Astrocyte (in vitro differentiated cells and primary cell): ENCODE measurements at regions not wholly inside any gene's neighbourhood (a gene's known extent, or its start where the extent isn't known, plus 50 kb on each side); places are given as distances from the start of the nearest gene placed in this dataset.

Source experiments
- DNase-seq: peaks from one replicate; pipeline ENCODE4 v3.0.0-alpha.2; 2010; ENCODE audit warnings: low read depth
- FAIRE-seq: peaks from 2 replicates; lab custom pipeline; 2011; peaks lifted over from hg19 to GRCh38; lab: Jason Lieb, UNC
- H2AFZ ChIP-seq: 2 replicates; pipeline ENCODE4 v1.6.0; 2012; ENCODE audit warnings: low read depth, low read length, inconsistent platforms
- H3K27ac ChIP-seq: 2 replicates; pipeline ENCODE4 v1.5.1; 2011; ENCODE audit warnings: low read depth, low read length, inconsistent platforms
- H3K27me3 ChIP-seq: 2 replicates; pipeline ENCODE4 v1.6.0; 2011; ENCODE audit warnings: low read length, inconsistent platforms; ENCODE audit not compliant: insufficient read depth
- H3K36me3 ChIP-seq: 2 replicates; pipeline ENCODE4 v1.5.1; 2011; ENCODE audit warnings: low read length, inconsistent platforms; ENCODE audit not compliant: insufficient read depth
- H3K4me1 ChIP-seq: 2 replicates; pipeline ENCODE4 v1.5.1; 2011; ENCODE audit warnings: low read length, inconsistent platforms; ENCODE audit not compliant: insufficient read depth
- H3K4me2 ChIP-seq: 2 replicates; pipeline ENCODE4 v1.6.0; 2012; ENCODE audit warnings: low read length, inconsistent platforms
- H3K4me3 ChIP-seq: 2 replicates; pipeline ENCODE4 v1.5.1; 2011; ENCODE audit warnings: low read depth, mild to moderate bottlenecking, low read length, inconsistent platforms; ENCODE audit not compliant: insufficient read depth
- H3K79me2 ChIP-seq: 2 replicates; pipeline ENCODE4 v1.6.0; 2012; ENCODE audit warnings: mild to moderate bottlenecking, low read length, inconsistent platforms; ENCODE audit not compliant: insufficient read depth
- H3K9ac ChIP-seq: 2 replicates; pipeline ENCODE4 v1.6.0; 2012; ENCODE audit warnings: mild to moderate bottlenecking, low read length, inconsistent platforms
- H3K9me3 ChIP-seq: 2 replicates; pipeline ENCODE4 v1.5.1; 2012; ENCODE audit warnings: low read depth, mild to moderate bottlenecking, low read length, inconsistent platforms; ENCODE audit not compliant: insufficient read depth
- H4K20me1 ChIP-seq: 2 replicates; pipeline ENCODE4 v1.6.0; 2012; ENCODE audit warnings: low read length, inconsistent platforms; ENCODE audit not compliant: insufficient read depth
- H3K27ac Mint-ChIP-seq: one replicate; pipeline ENCODE4 v1.8.0; 2021; ENCODE audit warnings: mild to moderate bottlenecking, mixed read lengths; ENCODE audit not compliant: unreplicated experiment
- H3K27me3 Mint-ChIP-seq: one replicate; pipeline ENCODE4 v1.8.0; 2021; ENCODE audit warnings: low read depth, mixed read lengths; ENCODE audit not compliant: unreplicated experiment
- H3K36me3 Mint-ChIP-seq: one replicate; pipeline ENCODE4 v1.8.0; 2021; ENCODE audit warnings: low read depth, mixed read lengths; ENCODE audit not compliant: unreplicated experiment
- H3K4me1 Mint-ChIP-seq: one replicate; pipeline ENCODE4 v1.8.0; 2021; ENCODE audit warnings: low read depth, mixed read lengths; ENCODE audit not compliant: unreplicated experiment
- H3K4me3 Mint-ChIP-seq: one replicate; pipeline ENCODE4 v1.8.0; 2021; ENCODE audit warnings: mild to moderate bottlenecking, moderate library complexity, mixed read lengths; ENCODE audit not compliant: unreplicated experiment
- H3K9me3 Mint-ChIP-seq: one replicate; pipeline ENCODE4 v1.8.0; 2021; ENCODE audit warnings: mild to moderate bottlenecking, mixed read lengths; ENCODE audit not compliant: unreplicated experiment
- EZH2 ChIP-seq: IDR thresholded peaks from 2 replicates; pipeline ENCODE4 v1.6.1; 2012; ENCODE audit warnings: mild to moderate bottlenecking, low read length, inconsistent platforms; ENCODE audit not compliant: insufficient read depth
- TF ChIP-seq, protein P1 (sequence below): IDR thresholded peaks from 2 replicates; pipeline ENCODE4 v1.5.1; 2011; ENCODE audit warnings: low read depth, mild to moderate bottlenecking, inconsistent platforms, low read length, moderate library complexity; ENCODE audit not compliant: insufficient read depth

DNA sequence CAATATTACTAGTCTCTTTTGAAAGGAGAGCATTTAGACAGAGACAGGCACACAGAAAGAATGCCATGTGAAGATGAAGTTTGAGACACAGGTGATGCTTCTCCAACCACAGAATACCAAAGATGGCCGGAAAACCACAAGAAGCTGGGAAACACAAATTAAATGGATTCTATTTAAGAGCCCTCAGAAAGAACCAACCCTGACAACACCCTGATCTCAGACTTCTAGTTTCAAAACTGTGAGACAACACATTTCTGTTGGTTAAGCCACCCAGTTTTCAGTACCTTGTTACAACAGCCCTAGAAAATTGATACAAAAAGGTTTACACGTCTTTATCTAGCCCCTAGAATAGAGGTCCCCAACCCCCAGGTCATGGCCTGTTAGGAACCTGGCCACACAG, 79.8 kb upstream of the CCNG1 start:
- no peak overlapping the region for H3K4me3 ChIP-seq
- H3K79me2 ChIP-seq, result no peaks in the 10 kb centered on the region
- no peak overlapping the region for H3K4me2 ChIP-seq
- TF ChIP-seq, protein P1, sequence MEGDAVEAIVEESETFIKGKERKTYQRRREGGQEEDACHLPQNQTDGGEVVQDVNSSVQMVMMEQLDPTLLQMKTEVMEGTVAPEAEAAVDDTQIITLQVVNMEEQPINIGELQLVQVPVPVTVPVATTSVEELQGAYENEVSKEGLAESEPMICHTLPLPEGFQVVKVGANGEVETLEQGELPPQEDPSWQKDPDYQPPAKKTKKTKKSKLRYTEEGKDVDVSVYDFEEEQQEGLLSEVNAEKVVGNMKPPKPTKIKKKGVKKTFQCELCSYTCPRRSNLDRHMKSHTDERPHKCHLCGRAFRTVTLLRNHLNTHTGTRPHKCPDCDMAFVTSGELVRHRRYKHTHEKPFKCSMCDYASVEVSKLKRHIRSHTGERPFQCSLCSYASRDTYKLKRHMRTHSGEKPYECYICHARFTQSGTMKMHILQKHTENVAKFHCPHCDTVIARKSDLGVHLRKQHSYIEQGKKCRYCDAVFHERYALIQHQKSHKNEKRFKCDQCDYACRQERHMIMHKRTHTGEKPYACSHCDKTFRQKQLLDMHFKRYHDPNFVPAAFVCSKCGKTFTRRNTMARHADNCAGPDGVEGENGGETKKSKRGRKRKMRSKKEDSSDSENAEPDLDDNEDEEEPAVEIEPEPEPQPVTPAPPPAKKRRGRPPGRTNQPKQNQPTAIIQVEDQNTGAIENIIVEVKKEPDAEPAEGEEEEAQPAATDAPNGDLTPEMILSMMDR, result no peak
- TF ChIP-seq EZH2, result no peak
- no peaks in the 10 kb centered on the region for H3K9me3 ChIP-seq
- H4K20me1 ChIP-seq, result no peaks in the 10 kb centered on the region
- Mint-ChIP-seq H3K4me1 (peaks cover 7% of the 10 kb centered on the region), H3K9me3 (no peaks in the 10 kb centered on the region), H3K4me3 (no peak overlapping the region), H3K27ac (peak overlapping the region; percentile 5), H3K27me3 (no peaks in the 10 kb centered on the region), H3K36me3 (no peaks in the 10 kb centered on the region)
- FAIRE-seq (no peak), DNase-seq (no peak)
- H2AFZ ChIP-seq, result no peak overlapping the region
- no peak overlapping the region for H3K27ac ChIP-seq
- no peaks in the 10 kb centered on the region for H3K36me3 ChIP-seq
- H3K9ac ChIP-seq, result no peak overlapping the region
- H3K4me1 ChIP-seq, result no peaks in the 10 kb centered on the region
- H3K27me3 ChIP-seq, result no peaks in the 10 kb centered on the region

DNA sequence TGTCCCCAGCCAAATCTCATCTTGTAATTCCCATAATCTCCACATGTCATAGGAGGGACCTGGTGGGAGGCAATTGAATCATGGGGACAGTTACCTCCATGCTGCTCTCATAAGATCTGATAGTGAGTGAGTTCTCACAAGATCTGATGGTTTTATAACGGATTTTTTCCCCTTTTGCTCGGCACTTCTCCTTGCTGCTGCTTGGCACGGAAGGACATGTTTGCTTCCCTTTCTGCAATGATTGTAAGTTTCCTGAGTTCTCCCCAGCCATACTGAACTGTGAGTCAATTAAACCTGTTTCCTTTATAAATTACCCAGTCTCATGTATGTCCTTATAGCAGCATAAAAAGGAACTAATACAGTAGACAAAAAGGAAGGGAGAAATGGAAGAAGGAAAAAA, 76.7 kb upstream of the CCNG1 start:
- Histone ChIP-seq H3K9me3 (peaks cover 4% of the 10 kb centered on the region), H2AFZ (no peak overlapping the region), H3K36me3 (no peaks in the 10 kb centered on the region), H3K9ac (no peak overlapping the region), H3K27me3 (no peaks in the 10 kb centered on the region), H3K4me1 (no peaks in the 10 kb centered on the region), H3K4me3 (no peak overlapping the region), H3K79me2 (no peaks in the 10 kb centered on the region), H3K27ac (no peak overlapping the region), H3K4me2 (no peak overlapping the region), H4K20me1 (no peaks in the 10 kb centered on the region)
- H3K36me3 Mint-ChIP-seq, result no peaks in the 10 kb centered on the region
- no peak overlapping the region for H3K4me3 Mint-ChIP-seq
- H3K27ac Mint-ChIP-seq, result no peak overlapping the region
- DNase-seq (no peak), FAIRE-seq (no peak)
- H3K4me1 Mint-ChIP-seq, result peaks cover 8% of the 10 kb centered on the region
- peaks cover 4% of the 10 kb centered on the region for H3K9me3 Mint-ChIP-seq
- no peaks in the 10 kb centered on the region for H3K27me3 Mint-ChIP-seq
- TF ChIP-seq, protein P1, result no peak
- no peak for TF ChIP-seq EZH2

DNA sequence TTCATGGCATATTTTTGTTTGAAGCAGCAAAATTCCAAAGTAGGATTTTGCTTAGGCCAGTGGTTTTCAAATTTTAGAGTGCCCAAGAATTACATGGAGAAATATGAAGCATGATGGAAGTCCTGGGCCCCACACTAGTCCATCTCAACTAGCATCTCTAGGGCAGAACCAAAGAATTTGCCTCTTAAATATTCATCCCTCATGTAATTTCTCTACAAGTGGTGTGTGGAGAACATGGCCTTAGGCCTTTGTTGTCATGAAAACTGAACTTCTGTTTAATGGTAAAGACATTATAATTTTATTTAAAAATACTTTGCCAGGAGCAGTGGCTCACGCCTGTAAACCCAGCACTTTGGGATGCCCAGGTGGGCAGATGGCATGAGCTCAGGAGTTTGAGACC, 75.9 kb upstream of the CCNG1 start:
- TF ChIP-seq, protein P1, result no peak
- TF ChIP-seq EZH2, result no peak

More for the DNA sequence above, 75.9 kb upstream of the CCNG1 start:
- Mint-ChIP-seq H3K36me3 (no peaks in the 10 kb centered on the region), H3K27me3 (no peaks in the 10 kb centered on the region), H3K9me3 (peaks cover 4% of the 10 kb centered on the region), H3K4me3 (no peak overlapping the region), H3K27ac (no peak overlapping the region), H3K4me1 (peaks cover 8% of the 10 kb centered on the region)
- H3K4me1 ChIP-seq, result no peaks in the 10 kb centered on the region
- peaks cover 4% of the 10 kb centered on the region for H3K9me3 ChIP-seq
- no peaks in the 10 kb centered on the region for H3K79me2 ChIP-seq
- H3K36me3 ChIP-seq, result no peaks in the 10 kb centered on the region
- H3K27me3 ChIP-seq, result no peaks in the 10 kb centered on the region
- no peaks in the 10 kb centered on the region for H4K20me1 ChIP-seq
- no peak for FAIRE-seq
- no peak overlapping the region for H3K9ac ChIP-seq
- H2AFZ ChIP-seq, result no peak overlapping the region
- H3K4me3 ChIP-seq, result no peak overlapping the region
- H3K27ac ChIP-seq, result no peak overlapping the region
- no peak for DNase-seq
- no peak overlapping the region for H3K4me2 ChIP-seq
